HG03097 (cell line): ENCODE measurements at regions not wholly inside any gene's neighbourhood (a gene's known extent, or its start where the extent isn't known, plus 50 kb on each side); places are given as distances from the start of the nearest gene placed in this dataset.
A peak's percentile ranks its signal among the peaks of the same experiment; 100 is the strongest.

Experiments
- ATAC-seq: cut with Tn5 transposase; IDR thresholded peaks from one replicate; pipeline ENCODE4 v1.9.1; 2021; ENCODE audit not compliant: unreplicated experiment, low FRiP score

DNA sequence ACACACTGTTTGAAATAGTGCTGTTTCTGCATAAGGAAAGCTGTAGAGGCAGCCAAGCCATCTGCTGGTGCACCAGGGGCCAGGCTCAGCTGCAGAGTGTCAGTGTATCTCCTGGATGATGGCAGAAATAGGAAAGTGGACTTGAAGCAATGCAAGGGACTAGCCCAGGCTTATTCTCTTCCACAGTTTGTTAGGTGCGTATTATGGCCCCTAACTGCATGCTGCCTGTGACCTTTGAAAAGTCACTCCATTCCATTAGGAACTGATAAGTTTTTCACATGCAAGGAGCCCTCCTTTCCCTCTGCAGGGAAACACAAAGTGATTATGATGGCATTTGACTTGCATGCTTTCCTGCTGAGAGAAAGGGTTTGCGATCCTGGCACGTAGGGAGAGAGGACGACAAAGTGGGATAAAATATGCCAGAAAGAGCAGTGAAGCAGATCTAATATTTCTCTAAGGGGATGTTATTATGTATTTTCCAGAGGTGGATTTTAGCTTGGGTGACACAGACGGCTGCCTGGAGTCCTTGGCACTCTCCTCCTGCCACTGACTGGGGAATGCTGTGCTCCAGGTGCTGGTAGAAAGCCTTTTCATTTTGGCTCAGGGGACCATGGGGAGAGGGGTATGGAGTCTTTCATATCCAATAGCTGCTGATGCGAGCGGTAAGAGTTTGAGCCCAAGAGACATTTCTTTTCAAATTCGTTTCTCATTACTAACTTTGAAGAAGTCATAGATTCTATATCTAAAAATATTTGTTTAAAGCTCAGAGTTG is 402.1 kb upstream of the B3GALT2 start:
- ATAC-seq: no peak

DNA sequence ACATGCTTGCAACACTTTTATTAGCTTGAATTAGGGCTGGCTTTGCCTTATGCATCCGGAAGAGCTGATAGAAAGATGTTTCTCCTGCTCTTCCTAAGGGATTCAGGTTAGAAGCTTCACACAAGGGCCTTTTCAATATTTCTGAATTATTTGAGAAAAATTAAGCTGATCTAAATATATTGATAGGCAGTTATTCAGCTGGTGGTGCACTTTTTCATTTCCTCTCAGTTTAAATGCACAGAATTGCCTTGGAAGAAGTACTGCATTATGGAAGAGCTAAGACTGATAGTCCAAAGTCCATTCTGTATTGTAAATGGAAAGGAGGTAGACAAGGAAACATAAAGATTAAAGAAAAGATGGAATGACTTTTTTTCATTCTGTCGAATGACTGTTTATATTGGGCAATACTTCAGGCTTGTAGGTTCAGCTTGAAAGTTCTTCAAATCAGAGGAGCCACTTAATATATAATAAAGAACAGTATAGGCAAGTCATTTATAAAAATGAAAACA is 398.4 kb upstream of the B3GALT2 start:
- no peak for ATAC-seq

DNA sequence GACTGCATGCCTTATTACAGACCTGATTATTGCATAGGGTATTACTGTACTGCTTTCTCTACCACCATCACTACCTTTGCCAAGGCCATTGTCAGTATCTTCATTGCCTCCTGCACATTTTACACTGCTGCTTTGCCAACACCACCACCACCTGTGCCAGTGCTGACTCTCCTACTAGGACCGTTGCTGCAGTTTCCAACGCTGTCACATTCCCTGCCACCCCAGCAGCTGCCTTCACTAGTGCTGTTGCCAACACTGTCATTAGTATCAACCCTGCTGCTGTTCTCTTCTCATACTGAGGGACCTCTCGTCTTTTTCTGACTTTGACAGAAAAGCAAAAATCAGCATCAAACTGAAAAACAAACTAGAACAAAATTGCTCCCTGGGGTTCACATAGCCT is 394.9 kb upstream of the B3GALT2 start:
- no peak for ATAC-seq

DNA sequence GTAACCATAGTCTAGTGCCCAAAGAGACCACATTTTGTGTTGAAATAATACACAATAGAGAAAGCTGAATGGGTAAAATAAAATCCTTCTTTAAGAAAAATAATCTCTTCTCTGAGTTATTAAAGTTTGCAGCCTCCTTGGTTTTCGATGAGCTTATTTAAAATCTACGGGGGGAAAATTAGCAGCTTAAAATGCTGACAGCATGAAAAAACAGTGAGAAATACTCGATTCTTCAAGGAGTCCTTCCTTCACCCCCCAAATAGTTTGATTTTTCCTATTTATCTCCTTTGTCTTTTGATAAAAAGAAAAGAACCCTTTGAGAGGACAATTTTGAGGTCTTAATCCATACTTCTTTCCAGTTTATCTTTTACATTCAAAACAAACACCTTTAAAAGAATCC is 394.0 kb upstream of the B3GALT2 start:
- ATAC-seq: no peak

DNA sequence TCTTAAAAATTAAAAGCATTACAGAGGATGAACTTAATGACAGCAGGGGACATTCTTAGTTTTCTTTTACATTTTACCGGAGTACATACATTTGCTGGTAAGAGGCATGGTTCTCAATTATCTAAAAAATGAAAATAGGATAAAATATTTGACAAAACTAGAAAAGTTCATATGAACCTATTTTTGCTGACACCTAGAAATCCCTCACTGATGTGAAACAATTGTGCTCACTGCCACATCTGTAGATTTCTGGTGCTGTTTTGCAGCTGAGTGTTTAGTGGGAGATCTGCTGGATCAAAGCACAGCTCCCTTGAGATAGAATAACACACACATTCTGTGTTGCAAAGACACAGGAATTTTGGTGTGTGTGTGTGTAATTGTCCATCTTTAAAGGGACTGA is 392.9 kb upstream of the B3GALT2 start:
- no peak for ATAC-seq

DNA sequence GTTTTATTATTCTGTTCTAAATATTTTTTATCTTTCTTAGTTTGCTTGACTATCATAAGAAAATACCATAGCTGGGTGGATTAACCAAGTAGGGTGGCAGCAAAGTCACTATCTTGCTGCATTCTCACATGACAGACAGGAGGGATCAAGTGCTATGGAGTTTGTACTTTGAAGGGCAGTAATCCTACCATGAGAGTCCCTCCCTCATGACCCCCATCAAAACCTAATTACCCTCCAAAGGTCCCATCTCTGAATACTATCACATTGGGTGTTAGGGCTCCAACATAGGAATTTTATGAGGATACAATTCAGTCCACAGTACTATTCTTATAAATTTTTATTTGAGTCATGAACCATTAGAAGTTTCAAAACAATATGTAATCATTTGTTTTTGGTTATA is 388.5 kb upstream of the B3GALT2 start:
- ATAC-seq: no peak

DNA sequence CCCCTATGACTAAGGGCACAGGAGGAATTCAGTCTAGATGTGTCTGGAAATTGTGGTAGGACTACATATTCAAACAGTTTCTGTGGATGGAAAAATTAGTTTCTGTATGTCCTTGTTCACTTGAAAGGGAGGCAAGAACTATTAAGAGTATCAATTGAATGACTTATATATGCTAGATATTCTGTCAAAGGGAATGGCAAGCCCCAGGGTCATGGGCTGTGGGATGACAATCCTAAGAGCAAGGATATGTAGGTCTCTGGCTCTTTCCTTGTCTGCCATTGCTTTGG is 383.5 kb upstream of the B3GALT2 start:
- peak; percentile 33 for ATAC-seq

DNA sequence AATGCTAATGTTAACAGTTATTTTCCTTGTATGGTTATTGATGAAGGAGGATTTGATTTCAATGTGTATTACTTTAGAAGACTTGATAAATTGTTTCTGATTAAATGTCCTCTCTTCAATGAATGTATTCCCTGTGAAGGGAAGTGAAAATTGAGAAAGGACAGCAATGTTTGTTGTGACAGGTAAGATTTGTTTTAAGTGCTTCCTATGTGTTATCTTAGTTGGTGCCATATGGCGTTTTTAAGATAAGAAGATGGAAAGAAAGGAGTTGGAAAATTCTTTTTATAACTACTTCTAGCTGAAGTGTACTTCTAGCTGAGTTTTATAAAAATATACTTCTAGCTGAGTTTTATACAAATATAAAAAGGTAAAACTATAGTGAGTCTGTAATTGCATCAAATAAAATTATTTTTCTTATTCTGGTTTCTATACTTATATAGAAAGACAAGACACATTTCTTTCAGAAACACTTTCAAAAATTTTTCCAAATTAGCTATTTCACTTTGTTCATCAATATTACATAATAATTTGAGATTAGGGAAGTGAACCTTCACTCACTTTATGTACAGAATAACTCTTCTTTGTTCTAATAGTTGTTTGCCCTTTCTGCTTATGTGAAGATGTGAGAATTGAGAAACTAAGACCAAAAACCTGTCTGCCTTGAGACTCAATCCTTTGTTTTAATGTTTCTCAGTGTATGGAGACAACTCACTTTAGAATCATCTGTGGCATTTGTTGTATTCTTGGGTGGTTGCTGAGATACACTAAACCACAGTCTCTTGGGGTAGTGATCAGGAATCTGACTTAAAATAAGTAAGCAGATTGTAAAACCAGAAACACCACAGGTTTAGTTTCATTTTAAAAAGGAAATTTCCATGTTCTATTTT is 382.9 kb upstream of the B3GALT2 start:
- ATAC-seq: peak; percentile 90

DNA sequence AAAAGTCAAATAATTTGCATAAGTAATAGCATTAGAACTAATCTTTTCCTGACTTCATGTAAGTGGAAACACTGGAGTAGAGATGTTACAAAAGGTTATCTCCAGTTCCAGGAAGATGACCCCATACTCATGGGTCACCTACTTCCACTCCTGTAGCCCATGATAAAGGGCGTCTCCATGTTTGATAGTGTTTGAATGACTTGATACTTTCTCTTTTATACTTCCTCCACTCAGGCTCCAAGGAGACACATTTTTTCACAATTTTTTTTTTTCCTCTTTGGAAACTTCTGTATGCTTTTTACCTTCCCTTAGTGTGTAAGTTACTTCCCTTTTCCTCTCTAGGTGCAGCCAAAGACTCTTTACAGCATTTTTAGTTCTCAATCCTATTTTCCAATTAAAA is 382.1 kb upstream of the B3GALT2 start:
- no peak for ATAC-seq

DNA sequence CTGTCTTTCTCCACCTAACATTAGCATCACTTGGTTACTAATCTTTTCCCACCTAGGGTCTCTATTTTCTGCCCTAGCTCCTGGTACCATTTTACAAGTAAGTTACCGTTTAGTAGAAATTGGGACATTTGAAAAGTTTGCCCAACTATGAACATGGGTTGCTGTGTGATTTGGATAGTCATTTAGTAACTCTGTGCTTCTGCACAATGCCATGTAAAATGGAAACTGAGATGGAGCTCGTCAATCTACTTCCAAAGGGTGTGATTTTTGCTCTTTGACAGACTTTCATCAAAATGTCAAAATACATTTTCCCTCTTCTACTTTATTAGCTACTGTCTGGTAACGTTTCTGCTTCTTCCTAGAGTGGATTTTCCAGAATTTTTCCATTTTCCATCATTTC is 381.5 kb upstream of the B3GALT2 start:
- no peak for ATAC-seq

DNA sequence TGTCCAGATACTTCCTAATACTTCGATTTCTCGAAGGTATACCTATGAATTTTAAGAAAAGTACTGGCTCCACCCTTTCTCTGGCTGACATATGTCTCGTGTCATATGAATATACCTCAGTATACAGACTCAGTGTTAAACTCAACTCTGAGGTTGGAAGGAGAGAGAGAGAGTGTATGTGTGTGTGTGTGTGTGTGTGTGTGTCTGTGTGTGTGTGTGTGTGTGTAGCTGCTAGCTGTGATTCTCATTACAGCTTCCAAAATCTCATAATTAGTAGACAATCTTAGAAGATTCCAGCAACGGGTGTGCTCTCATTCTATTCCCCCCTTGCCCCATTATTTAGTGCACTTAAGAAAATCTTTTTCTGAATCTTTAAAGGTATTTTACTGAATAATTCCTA is 380.3 kb upstream of the B3GALT2 start:
- ATAC-seq: no peak

DNA sequence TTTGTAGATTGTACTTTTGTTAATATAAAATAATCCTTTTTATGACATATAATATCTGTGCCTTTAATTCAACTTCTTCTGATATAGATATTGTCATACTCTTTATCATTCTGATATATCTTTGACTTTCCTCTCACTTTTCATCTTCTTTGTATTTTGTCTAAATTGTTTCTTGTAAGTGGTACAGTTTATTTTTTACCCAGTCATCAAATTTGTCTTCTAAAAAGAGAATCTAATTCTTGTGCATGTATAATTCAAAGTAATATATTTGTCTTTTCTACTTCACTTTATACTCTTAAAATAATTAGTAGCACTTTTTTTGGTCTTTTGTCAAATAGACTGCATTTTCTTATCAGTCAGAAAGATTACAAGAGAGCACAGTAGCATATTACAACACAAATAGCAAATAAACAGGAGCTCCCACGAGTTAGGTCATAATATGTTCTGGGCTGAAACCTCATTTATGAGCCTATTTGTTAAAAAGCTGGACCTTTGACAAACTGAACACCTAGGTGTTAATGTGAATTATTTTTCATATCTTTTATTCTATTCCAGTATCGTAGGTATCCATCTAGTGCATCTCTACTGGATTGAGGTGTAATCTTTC is 379.7 kb upstream of the B3GALT2 start:
- ATAC-seq: no peak

DNA sequence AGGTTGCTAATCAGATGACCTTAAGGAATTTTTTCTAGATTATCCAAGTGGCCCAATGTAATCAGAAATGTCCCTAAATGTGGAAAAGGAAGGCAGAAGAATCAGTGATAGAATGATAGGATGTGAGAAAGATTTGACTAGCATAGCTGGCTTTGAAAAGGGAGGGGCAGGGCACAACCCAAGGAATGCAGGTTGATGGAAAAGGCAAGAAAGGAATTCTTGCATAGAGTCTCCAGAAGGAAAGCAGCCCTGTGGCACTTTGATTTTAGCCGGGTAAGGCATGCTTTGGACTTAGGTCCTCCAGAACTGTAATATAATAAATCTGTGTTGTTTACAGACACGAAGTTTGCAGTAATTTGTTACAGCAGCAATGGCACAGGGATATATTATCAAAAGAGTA is 375.7 kb upstream of the B3GALT2 start:
- no peak for ATAC-seq

DNA sequence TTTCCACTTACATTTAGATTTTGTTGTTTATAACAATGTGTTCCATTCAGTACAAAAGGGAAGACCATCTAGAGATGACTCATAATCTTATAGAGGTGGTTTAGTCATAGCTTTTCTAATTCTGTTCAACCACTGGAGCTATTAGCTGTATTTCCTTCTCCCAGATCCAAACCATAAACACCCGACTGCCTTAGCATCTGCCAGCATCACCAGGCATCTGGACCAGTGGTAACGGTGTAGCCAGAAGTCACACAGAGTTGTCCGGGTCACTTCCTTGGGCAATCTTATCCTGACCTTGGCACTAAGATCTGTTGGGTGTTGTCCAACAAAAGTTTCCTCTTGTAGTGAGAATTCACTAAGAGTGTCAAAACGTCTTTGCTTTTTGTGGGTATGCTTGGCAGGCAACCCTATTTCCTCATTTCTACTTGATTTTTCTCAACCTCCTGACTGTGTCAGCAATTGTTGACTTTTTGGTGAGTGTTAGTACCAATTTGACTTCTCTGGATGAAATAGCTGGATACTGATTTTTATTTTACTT is 372.1 kb upstream of the B3GALT2 start:
- no peak for ATAC-seq

DNA sequence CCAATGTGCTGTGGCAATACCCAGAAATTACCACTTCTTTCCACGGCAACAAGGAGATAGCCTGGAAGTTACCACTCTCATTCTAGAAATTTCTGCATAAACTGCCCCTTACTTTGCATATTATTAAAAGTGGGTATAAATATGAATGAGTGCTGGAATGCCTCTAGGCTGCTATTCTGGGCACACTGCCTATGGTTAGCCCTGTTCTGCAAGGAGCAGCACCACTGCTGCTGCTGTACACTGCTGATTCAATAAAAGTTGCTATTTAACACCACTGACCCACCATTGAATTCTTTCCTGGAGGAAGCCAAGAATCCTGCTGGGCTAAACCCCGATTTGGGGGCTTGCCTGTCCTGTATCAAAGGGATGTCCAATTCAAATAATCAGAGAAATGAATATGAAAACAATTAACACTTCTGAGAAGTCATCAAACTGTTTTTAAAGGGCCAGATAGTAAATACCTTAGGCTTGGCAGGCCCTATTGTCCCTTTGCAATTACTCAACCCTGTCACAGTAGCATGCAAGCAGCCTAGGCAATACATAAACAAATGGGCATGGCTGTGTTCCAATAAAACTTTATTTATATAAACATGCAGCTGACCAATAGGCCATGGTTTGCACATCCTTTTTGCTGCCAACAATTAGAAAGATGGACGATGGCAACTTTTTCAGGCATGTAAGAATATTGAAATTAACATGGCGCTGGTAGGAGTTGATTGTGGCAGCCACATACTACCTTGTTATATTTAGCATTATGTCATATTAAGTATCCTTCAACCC is 369.4 kb upstream of the B3GALT2 start:
- no peak for ATAC-seq

DNA sequence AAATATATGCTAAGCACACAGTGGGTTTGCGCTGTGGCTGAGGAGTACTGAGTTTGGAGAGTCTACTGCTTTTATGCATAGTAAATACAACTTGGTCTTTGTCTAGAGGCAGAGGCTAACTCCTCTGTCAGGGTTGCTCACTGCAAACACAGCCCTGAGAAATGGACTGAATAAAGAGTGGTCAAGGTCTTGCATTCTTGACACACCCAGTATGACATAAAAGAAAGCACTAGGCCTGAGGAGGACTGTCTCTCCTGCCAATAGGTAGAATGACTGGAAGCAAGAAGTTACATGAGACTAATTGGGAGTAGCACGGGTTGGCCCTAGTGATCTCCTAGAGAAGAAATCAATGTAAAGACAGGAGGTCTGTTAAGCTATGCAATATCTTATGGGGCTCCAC is 367.2 kb upstream of the B3GALT2 start:
- no peak for ATAC-seq

DNA sequence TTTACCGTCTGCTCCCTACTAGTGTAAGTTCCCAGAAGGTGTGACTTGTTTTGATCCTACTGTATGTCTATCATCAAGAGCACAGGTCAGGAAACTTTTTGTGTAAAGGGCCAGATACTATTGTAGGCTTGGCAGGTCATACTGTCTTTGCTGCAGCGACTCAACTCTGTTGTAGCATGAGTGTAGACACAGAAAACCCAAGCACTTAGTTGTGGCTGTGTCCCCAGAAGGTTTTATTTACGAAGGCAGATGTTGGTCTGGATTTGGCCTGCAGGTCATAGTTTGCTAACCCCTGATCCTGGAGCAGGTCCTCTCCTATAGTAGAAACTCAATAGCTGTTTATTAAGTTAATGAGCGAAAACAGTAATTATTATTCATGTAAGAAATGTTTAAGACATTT is 365.9 kb upstream of the B3GALT2 start:
- no peak for ATAC-seq

DNA sequence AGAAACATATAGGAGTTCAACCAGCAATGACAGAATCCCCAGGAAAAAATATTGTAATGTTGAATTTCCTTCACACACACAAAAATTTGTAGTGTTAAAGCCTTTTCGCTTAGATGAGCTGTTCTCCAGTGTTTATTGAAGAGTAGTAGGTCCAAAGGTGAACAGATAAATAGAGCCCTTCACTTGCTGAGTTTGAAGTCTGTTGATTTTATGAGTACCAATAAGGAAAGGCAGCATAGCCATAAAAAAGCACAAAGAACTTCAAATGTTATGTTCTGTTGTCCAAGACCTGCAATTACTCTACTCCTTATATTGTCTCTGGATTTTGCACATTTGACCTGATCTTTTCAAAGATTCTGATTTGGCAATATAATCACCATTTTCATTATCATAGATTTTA is 362.7 kb upstream of the B3GALT2 start:
- no peak for ATAC-seq

DNA sequence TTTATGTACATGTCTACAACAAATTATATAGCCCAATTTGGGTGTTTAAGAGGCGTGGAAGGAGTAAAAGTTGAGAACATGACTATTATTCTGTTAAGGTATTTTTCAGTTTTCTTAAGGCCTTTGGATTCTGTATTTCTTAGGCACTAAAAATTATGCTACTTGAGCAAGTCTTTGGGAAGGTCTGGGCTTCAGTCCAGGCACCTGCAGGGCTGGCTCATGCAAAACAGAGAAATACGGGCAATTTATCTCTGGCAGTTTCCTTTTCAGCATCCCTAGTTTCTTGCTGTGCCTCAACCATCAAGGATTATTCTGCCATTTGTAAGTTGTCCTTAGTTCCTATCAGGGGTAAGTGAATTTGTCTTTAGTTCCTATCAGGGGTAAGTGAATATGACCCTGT is 358.8 kb upstream of the B3GALT2 start:
- no peak for ATAC-seq

DNA sequence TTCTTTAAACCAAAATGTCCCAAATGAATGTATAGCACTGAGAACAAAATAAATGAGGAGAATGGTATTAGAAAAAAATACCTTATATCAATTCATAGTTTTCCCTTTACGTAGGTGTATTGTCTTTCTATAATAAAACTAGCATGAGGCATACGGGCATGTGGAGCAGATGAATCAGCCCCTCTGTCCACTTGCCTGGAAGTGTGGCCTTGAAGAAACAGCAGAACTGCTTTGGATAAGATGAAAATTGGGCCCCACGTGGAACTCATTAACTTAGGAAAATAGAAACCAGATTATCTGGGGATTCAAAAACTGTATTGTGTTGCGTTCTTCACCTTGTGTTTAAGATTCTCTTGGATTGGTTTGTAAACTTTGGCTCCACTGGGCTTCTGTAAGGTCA is 356.8 kb upstream of the B3GALT2 start:
- no peak for ATAC-seq

DNA sequence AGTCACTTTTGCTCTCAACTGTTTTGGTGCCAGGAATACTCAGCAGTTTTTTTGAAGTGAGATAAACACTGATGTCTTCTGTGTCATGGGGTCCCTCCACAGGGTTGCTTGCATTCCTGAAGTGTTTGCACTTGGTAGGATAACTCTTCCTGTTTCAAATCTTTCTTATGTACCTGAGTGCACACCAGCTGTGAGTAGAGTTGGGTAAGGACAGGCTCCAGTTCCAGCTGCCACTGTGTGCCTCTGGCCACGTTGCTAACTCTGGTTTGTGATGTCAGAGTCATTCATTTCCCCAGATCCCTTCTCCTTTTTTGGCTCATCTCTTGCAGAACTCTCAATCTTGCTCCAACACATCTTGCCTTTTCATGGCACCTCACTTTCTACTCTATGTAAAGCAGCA is 356.3 kb upstream of the B3GALT2 start:
- ATAC-seq: no peak
